ENCODE measurements at regions not wholly inside any gene's neighbourhood (a gene's known extent, or its start where the extent isn't known, plus 50 kb on each side); places are given as distances from the start of the nearest gene placed in this dataset.

- TF ChIP-seq, protein P1, sequence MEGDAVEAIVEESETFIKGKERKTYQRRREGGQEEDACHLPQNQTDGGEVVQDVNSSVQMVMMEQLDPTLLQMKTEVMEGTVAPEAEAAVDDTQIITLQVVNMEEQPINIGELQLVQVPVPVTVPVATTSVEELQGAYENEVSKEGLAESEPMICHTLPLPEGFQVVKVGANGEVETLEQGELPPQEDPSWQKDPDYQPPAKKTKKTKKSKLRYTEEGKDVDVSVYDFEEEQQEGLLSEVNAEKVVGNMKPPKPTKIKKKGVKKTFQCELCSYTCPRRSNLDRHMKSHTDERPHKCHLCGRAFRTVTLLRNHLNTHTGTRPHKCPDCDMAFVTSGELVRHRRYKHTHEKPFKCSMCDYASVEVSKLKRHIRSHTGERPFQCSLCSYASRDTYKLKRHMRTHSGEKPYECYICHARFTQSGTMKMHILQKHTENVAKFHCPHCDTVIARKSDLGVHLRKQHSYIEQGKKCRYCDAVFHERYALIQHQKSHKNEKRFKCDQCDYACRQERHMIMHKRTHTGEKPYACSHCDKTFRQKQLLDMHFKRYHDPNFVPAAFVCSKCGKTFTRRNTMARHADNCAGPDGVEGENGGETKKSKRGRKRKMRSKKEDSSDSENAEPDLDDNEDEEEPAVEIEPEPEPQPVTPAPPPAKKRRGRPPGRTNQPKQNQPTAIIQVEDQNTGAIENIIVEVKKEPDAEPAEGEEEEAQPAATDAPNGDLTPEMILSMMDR (IDR thresholded peaks at IDR 0.05; ENCODE audit: extremely low read depth in 1 of 2, insufficient read depth in 1 of 2, low read depth in 1 of 2, low read length in 2 of 2): no peak
- TF ChIP-seq POLR2A (IDR thresholded peaks at IDR 0.05; ENCODE audit: low read depth, low read length): no peak
- TF ChIP-seq EZH2 (IDR thresholded peaks at IDR 0.05; ENCODE audit: borderline replicate concordance, low read depth, low read length, severe bottlenecking): no peak
- TF ChIP-seq POLR2AphosphoS5 (IDR thresholded peaks at IDR 0.05; ENCODE audit: insufficient read depth, low read depth, low read length): no peak
- TF ChIP-seq FOS (IDR thresholded peaks at IDR 0.05; ENCODE audit: borderline replicate concordance, insufficient read depth, low read length): no peak
- no peak for TF ChIP-seq MYC (IDR thresholded peaks at IDR 0.05; ENCODE audit: low read depth, low read length)
Measured at GRCh38 chr14:51478175-51478621, 173.5 kb upstream of the FRMD6 start.

Data from endothelial cell of umbilical vein (primary cell).